H9 (cell line): ENCODE measurements at regions not wholly inside any gene's neighbourhood (a gene's known extent, or its start where the extent isn't known, plus 50 kb on each side); places are given as distances from the start of the nearest gene placed in this dataset.

Experiments
- DNase-seq: peaks from one replicate; pipeline ENCODE4 v3.0.0-alpha.2; 2017
- H2AFZ ChIP-seq: one replicate; pipeline ENCODE4 v1.6.1; 2013; ENCODE audit warnings: mild to moderate bottlenecking, low read length, control low read depth, moderate library complexity
- H2AK5ac ChIP-seq: 2 replicates; pipeline ENCODE4 v1.6.1; 2013; ENCODE audit warnings: low read length, control low read depth, mixed read lengths; ENCODE audit not compliant: insufficient read length
- H2BK120ac ChIP-seq: one replicate; pipeline ENCODE4 v1.6.1; 2013; ENCODE audit warnings: low read depth, mild to moderate bottlenecking, low read length, control low read depth, inconsistent platforms; ENCODE audit not compliant: poor library complexity, severe bottlenecking
- H2BK12ac ChIP-seq: 2 replicates; pipeline ENCODE4 v1.6.1; 2013; ENCODE audit warnings: low read length, control low read depth, mixed read lengths, low read depth; ENCODE audit not compliant: insufficient read length
- H2BK15ac ChIP-seq: 2 replicates; pipeline ENCODE4 v1.6.1; 2013; ENCODE audit warnings: low read depth, low read length, control low read depth
- H2BK20ac ChIP-seq: one replicate; pipeline ENCODE4 v1.6.1; 2013; ENCODE audit warnings: low read depth, mild to moderate bottlenecking, low read length, control low read depth, inconsistent platforms; ENCODE audit not compliant: poor library complexity, severe bottlenecking
- H2BK5ac ChIP-seq: 2 replicates; pipeline ENCODE4 v1.6.1; 2013; ENCODE audit warnings: low read length, control low read depth, mixed read lengths; ENCODE audit not compliant: insufficient read length
- H3K14ac ChIP-seq: 2 replicates; pipeline ENCODE4 v1.6.1; 2013; ENCODE audit warnings: low read length, control low read depth; ENCODE audit not compliant: insufficient read depth
- H3K18ac ChIP-seq: 2 replicates; pipeline ENCODE4 v1.6.1; 2013; ENCODE audit warnings: low read depth, mild to moderate bottlenecking, mixed read lengths, low read length, control low read depth; ENCODE audit not compliant: insufficient read length
- H3K23ac ChIP-seq: 2 replicates; pipeline ENCODE4 v1.6.1; 2013; ENCODE audit warnings: low read length, control low read depth, mixed read lengths, low read depth; ENCODE audit not compliant: insufficient read length
- H3K23me2 ChIP-seq: 2 replicates; pipeline ENCODE4 v1.6.1; 2013; ENCODE audit warnings: low read depth, mild to moderate bottlenecking, mixed read lengths, low read length, control low read depth; ENCODE audit not compliant: insufficient read length, poor library complexity, severe bottlenecking
- H3K27ac ChIP-seq: 2 replicates; pipeline ENCODE4 v1.5.1; 2013; ENCODE audit warnings: low read length, control low read depth, mixed read lengths, low read depth; ENCODE audit not compliant: insufficient read length
- H3K27me3 ChIP-seq: 2 replicates; pipeline ENCODE4 v1.6.1; 2013; ENCODE audit warnings: low read length, control low read depth, inconsistent platforms; ENCODE audit not compliant: insufficient read depth
- H3K4ac ChIP-seq: 2 replicates; pipeline ENCODE4 v1.6.1; 2013; ENCODE audit warnings: low read depth, mild to moderate bottlenecking, control low read depth, inconsistent platforms, low read length, moderate library complexity
- H3K4me1 ChIP-seq: 2 replicates; pipeline ENCODE4 v1.6.1; 2013; ENCODE audit warnings: low read length, control low read depth, inconsistent platforms; ENCODE audit not compliant: insufficient read depth
- H3K4me2 ChIP-seq: 2 replicates; pipeline ENCODE4 v1.6.1; 2013; ENCODE audit warnings: low read length, control low read depth, mixed read lengths; ENCODE audit not compliant: insufficient read length, insufficient read depth
- H3K56ac ChIP-seq: 2 replicates; pipeline ENCODE4 v1.6.1; 2013; ENCODE audit warnings: low read depth, mild to moderate bottlenecking, mixed read lengths, low read length, control low read depth; ENCODE audit not compliant: insufficient read length
- H3K79me1 ChIP-seq: 2 replicates; pipeline ENCODE4 v1.6.1; 2013; ENCODE audit warnings: low read depth, mild to moderate bottlenecking, moderate library complexity, low read length, control low read depth, inconsistent platforms; ENCODE audit not compliant: insufficient read depth, poor library complexity, severe bottlenecking
- H3K79me2 ChIP-seq: 2 replicates; pipeline ENCODE4 v1.6.1; 2013; ENCODE audit warnings: low read length, control low read depth, inconsistent platforms; ENCODE audit not compliant: insufficient read depth
- H3K9ac ChIP-seq: 2 replicates; pipeline ENCODE4 v1.6.1; 2013; ENCODE audit warnings: low read length, control low read depth, mixed read lengths; ENCODE audit not compliant: insufficient read length; ENCODE audit errors: extremely low read depth
- H3K9me3 ChIP-seq: one replicate; pipeline ENCODE4 v1.6.1; 2013; ENCODE audit warnings: low read depth, low read length, inconsistent platforms; ENCODE audit not compliant: control insufficient read depth
- H3T11ph ChIP-seq: one replicate; pipeline ENCODE4 v1.6.1; 2013; ENCODE audit warnings: mild to moderate bottlenecking, low read length, control low read depth, inconsistent platforms
- H4K20me1 ChIP-seq: one replicate; pipeline ENCODE4 v1.6.1; 2013; ENCODE audit not compliant: control insufficient read depth, insufficient read length, insufficient read depth
- H4K5ac ChIP-seq: 2 replicates; pipeline ENCODE4 v1.6.1; 2013; ENCODE audit warnings: low read depth, mild to moderate bottlenecking, mixed read lengths, low read length, control low read depth; ENCODE audit not compliant: insufficient read length
- H4K8ac ChIP-seq: replicated peaks from 2 replicates; pipeline ENCODE4 v1.6.1; 2013; ENCODE audit warnings: low read length, control low read depth, mixed read lengths, low read depth; ENCODE audit not compliant: insufficient read length
- H4K91ac ChIP-seq: 2 replicates; pipeline ENCODE4 v1.6.1; 2013; ENCODE audit warnings: low read depth, mild to moderate bottlenecking, moderate library complexity, mixed read lengths, low read length, control low read depth; ENCODE audit not compliant: insufficient read length
- H3K27ac Mint-ChIP-seq, 3 experiments: 2 replicates in 2 of 3; 3 replicates in 1 of 3; pipeline ENCODE4 v1.8.0; 2020 to 2021; ENCODE audit warnings: mixed read lengths in 3 of 3, mild to moderate bottlenecking in 1 of 3, moderate library complexity in 1 of 3
- H3K27me3 Mint-ChIP-seq: 2 replicates; pipeline ENCODE4 v1.8.0; 2021; ENCODE audit warnings: low read depth, mild to moderate bottlenecking, moderate library complexity, mixed read lengths
- H3K36me3 Mint-ChIP-seq, 3 experiments: 2 replicates in 2 of 3; 3 replicates in 1 of 3; pipeline ENCODE4 v1.8.0; 2020 to 2021; ENCODE audit warnings: low read depth in 3 of 3, mixed read lengths in 3 of 3; ENCODE audit not compliant: insufficient read depth in 1 of 3
- H3K4me1 Mint-ChIP-seq, 2 experiments: 2 replicates each; pipeline ENCODE4 v1.8.0; 2020; ENCODE audit warnings: mixed read lengths in 2 of 2
- H3K4me3 Mint-ChIP-seq, 2 experiments: 2 replicates in 1 of 2; 3 replicates in 1 of 2; pipeline ENCODE4 v1.8.0; 2020 to 2021; ENCODE audit warnings: mild to moderate bottlenecking in 2 of 2, mixed read lengths in 2 of 2, moderate library complexity in 1 of 2
- H3K9me3 Mint-ChIP-seq, 2 experiments: 2 replicates in 1 of 2; 3 replicates in 1 of 2; pipeline ENCODE4 v1.8.0; 2020; ENCODE audit warnings: mild to moderate bottlenecking in 2 of 2, mixed read lengths in 2 of 2, moderate library complexity in 1 of 2
- CTCF ChIP-seq: fragments of 200-600 bp; sonication (generic); conservative IDR thresholded peaks from 3 replicates; pipeline ENCODE4 v1.8.0; 2021; ENCODE audit warnings: antibody characterized with exemption, mild to moderate bottlenecking
- WGBS: extraction: QIAGEN DNeasy Blood & Tissue Kit; methylation state at CpG from one replicate; pipeline ENCODE4 v1.1.7; 2013; ENCODE audit warnings: missing lambda C conversion rate, low lambda C conversion rate, mixed read lengths; ENCODE audit not compliant: insufficient read length; ENCODE audit errors: extremely low coverage; 5-methylcytosine and 5-hydroxymethylcytosine counted together

DNA sequence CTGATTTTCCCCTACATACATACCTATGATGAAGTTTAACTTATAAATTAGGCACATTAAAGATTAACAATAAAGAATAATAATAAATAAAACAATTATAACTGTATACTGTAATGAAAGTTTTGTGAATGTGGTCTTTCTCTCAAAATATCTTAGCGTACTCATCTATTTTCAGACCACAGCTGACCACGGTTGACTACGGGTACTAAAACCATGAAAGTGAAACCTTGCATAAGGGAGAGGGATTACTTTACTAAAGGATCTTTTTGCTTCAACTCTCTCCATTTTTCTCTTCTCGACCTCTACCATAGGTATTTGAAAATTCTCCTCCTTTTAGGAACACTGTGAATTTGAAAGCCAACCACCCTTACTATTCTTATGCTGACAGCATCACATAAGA lies 475.5 kb downstream of the CETN3 start:
- WGBS, result no CpG with 5 or more reads among the region's 4 CpGs
- H2BK15ac ChIP-seq, result no peak overlapping the region
- no peaks in the 10 kb centered on the region for H3K23me2 ChIP-seq
- peaks cover 3% of the 10 kb centered on the region; the same call in 1 of the 2 replicates for H3K4me1 ChIP-seq
- Mint-ChIP-seq H3K27me3 (no peaks in the 10 kb centered on the region), H3K4me3 (no peak overlapping the region), H3K9me3 (no peaks in the 10 kb centered on the region), H3K36me3 (no peaks in the 10 kb centered on the region), H3K27ac (peak overlapping the region in 1 of 3 experiments; percentile 67; a peak in 1 of 7 replicates), H3K4me1 (peaks cover 4 to 22% of the 10 kb centered on the region in 2 experiments)
- no peak overlapping the region for H2BK20ac ChIP-seq
- no peak overlapping the region for H4K8ac ChIP-seq
- H3K23ac ChIP-seq, result no peak overlapping the region
- H3K27ac ChIP-seq, result no peak overlapping the region
- no peak overlapping the region for H3K18ac ChIP-seq
- H2BK120ac ChIP-seq, result no peak overlapping the region
- H3K4ac ChIP-seq, result no peak overlapping the region
- H2AFZ ChIP-seq, result no peak overlapping the region
- no peak overlapping the region for H4K91ac ChIP-seq
- no peaks in the 10 kb centered on the region for H3K79me1 ChIP-seq
- H2AK5ac ChIP-seq, result no peak overlapping the region
- no peaks in the 10 kb centered on the region for H3K9me3 ChIP-seq
- no peaks in the 10 kb centered on the region for H3K27me3 ChIP-seq
- H3K79me2 ChIP-seq, result no peaks in the 10 kb centered on the region
- no peak for TF ChIP-seq CTCF
- no peak overlapping the region for H3T11ph ChIP-seq
- DNase-seq, result no peak
- H4K5ac ChIP-seq, result no peak overlapping the region
- no peak overlapping the region for H2BK5ac ChIP-seq
- no peak overlapping the region for H3K14ac ChIP-seq
- no peak overlapping the region for H3K9ac ChIP-seq
- H2BK12ac ChIP-seq, result no peak overlapping the region
- no peak overlapping the region for H3K56ac ChIP-seq
- no peak overlapping the region for H3K4me2 ChIP-seq
- H4K20me1 ChIP-seq, result no peaks in the 10 kb centered on the region
